Hippocampal formation (tissue), 2 donors: ENCODE measurements at regions not wholly inside any gene's neighbourhood (a gene's known extent, or its start where the extent isn't known, plus 50 kb on each side); places are given as distances from the start of the nearest gene placed in this dataset.
A peak's percentile ranks its signal among the peaks of the same experiment; 100 is the strongest.
"Not testable (repeated sequence)": the region's sequence is repeated elsewhere in the genome, so short reads cannot be mapped to it uniquely, and the experiment has no call there.

Experiments used
- DNase-seq, 2 donors: peaks; one replicate each; lab custom pipeline; 2025; lab: John Stamatoyannopoulos, UW

GRCh38 chr2:13607139-13607538, 890.4 kb downstream of the TRIB2 start:
- DNase-seq, result no peak

GRCh38 chr2:13611939-13612338, 895.2 kb downstream of the TRIB2 start:
- no peak for DNase-seq

GRCh38 chr2:13616059-13616458, 899.3 kb downstream of the TRIB2 start:
- DNase-seq, result no peak

GRCh38 chr2:13616616-13617015, 899.9 kb downstream of the TRIB2 start:
- peak in 1 of 2 donors; percentile 11 for DNase-seq

GRCh38 chr2:13628122-13628521, 911.4 kb downstream of the TRIB2 start:
- DNase-seq, result no peak

GRCh38 chr2:13638181-13638580, 921.4 kb downstream of the TRIB2 start:
- DNase-seq, result no peak

- no peak for DNase-seq
These were observed 933.2 kb downstream of the TRIB2 start for GRCh38 chr2:13649918-13650317.

- DNase-seq, result no peak
These were observed 933.9 kb downstream of the TRIB2 start for GRCh38 chr2:13650586-13651180.

- DNase-seq, result no peak
These were observed 935.0 kb downstream of the TRIB2 start for GRCh38 chr2:13651684-13652131.

GRCh38 chr2:13652531-13653313, 936.0 kb downstream of the TRIB2 start:
- DNase-seq, result no peak

GRCh38 chr2:13654416-13654815, 937.7 kb downstream of the TRIB2 start:
- no peak for DNase-seq

GRCh38 chr2:13660231-13660630, 943.5 kb downstream of the TRIB2 start:
- peak in 1 of 2 donors; percentile 1 for DNase-seq

GRCh38 chr2:13662055-13662454, 945.3 kb downstream of the TRIB2 start:
- DNase-seq, result no peak

GRCh38 chr2:13666582-13667414, 950.1 kb downstream of the TRIB2 start:
- DNase-seq, result no peak

- DNase-seq, result no peak
These were observed 950.6 kb downstream of the TRIB2 start for GRCh38 chr2:13667415-13667757.

GRCh38 chr2:13669607-13670006, 952.9 kb downstream of the TRIB2 start:
- no peak for DNase-seq

GRCh38 chr2:13673821-13674220, 957.1 kb downstream of the TRIB2 start:
- DNase-seq, result not testable (repeated sequence)

GRCh38 chr2:13676269-13676668, 956.2 kb upstream of the LRATD1 start:
- DNase-seq, result no peak

GRCh38 chr2:13681936-13682335, 950.6 kb upstream of the LRATD1 start:
- DNase-seq, result no peak

GRCh38 chr2:13682540-13683272, 949.8 kb upstream of the LRATD1 start:
- DNase-seq, result no peak

GRCh38 chr2:13686262-13686661, 946.3 kb upstream of the LRATD1 start:
- DNase-seq, result no peak

- no peak for DNase-seq
These were observed 937.8 kb upstream of the LRATD1 start for GRCh38 chr2:13694673-13695072.
